ENCODE measurements at regions not wholly inside any gene's neighbourhood (a gene's known extent, or its start where the extent isn't known, plus 50 kb on each side); places are given as distances from the start of the nearest gene placed in this dataset.

GRCh38 chr3:152922554-152922953 lies 87.6 kb downstream of the P2RY1 start:
- Mint-ChIP-seq H3K27me3 (peaks cover 0 to 5% (median 3%) of the 10 kb centered on the region in 5 donors), H3K36me3 (no peaks in the 10 kb centered on the region), H3K9me3 (peaks cover 0 to 3% (median 0%) of the 10 kb centered on the region in 9 donors), H3K27ac (no peak overlapping the region), H3K4me3 (no peak overlapping the region), H3K4me1 (no peaks in the 10 kb centered on the region)
- DNase-seq, result no peak
- POLR2A ChIA-PET, result no interaction called here
- no peak for ATAC-seq

GRCh38 chr3:152927131-152927530 lies 92.2 kb downstream of the P2RY1 start:
- Mint-ChIP-seq H3K4me3 (no peak overlapping the region), H3K27ac (no peak overlapping the region), H3K4me1 (no peaks in the 10 kb centered on the region), H3K9me3 (no peaks in the 10 kb centered on the region), H3K27me3 (peaks cover 0 to 5% (median 2%) of the 10 kb centered on the region in 5 donors), H3K36me3 (no peaks in the 10 kb centered on the region)
- POLR2A ChIA-PET, result no interaction called here
- ATAC-seq (no peak), DNase-seq (no peak)

GRCh38 chr3:152930516-152930915 lies 95.6 kb downstream of the P2RY1 start:
- Mint-ChIP-seq H3K4me1 (no peaks in the 10 kb centered on the region), H3K36me3 (no peaks in the 10 kb centered on the region), H3K27ac (no peak overlapping the region), H3K9me3 (no peaks in the 10 kb centered on the region), H3K4me3 (no peak overlapping the region), H3K27me3 (peaks cover 0 to 9% (median 0%) of the 10 kb centered on the region in 5 donors)
- no peak for DNase-seq
- ATAC-seq, result no peak
- POLR2A ChIA-PET, result no interaction called here

- POLR2A ChIA-PET, result no interaction called here
These were observed 102.3 kb downstream of the P2RY1 start for GRCh38 chr3:152937234-152937633.

GRCh38 chr3:152938974-152939636 lies 104.2 kb downstream of the P2RY1 start:
- POLR2A ChIA-PET, result no interaction called here
- Mint-ChIP-seq H3K36me3 (no peaks in the 10 kb centered on the region), H3K9me3 (no peaks in the 10 kb centered on the region), H3K27ac (no peak overlapping the region), H3K4me1 (no peaks in the 10 kb centered on the region), H3K4me3 (no peak overlapping the region), H3K27me3 (peaks cover 0 to 4% (median 0%) of the 10 kb centered on the region in 5 donors)
- ATAC-seq (no peak), DNase-seq (no peak)

More at GRCh38 chr3:152937234-152937633, 102.3 kb downstream of the P2RY1 start:
- no peaks in the 10 kb centered on the region for H3K4me1 Mint-ChIP-seq
- ATAC-seq (no peak), DNase-seq (no peak)
- H3K4me3 Mint-ChIP-seq, result no peak overlapping the region
- peaks cover 0 to 4% (median 0%) of the 10 kb centered on the region in 5 donors for H3K27me3 Mint-ChIP-seq
- no peaks in the 10 kb centered on the region for H3K36me3 Mint-ChIP-seq
- no peak overlapping the region for H3K27ac Mint-ChIP-seq
- no peaks in the 10 kb centered on the region for H3K9me3 Mint-ChIP-seq

- no peak for ATAC-seq
These were observed 106.9 kb downstream of the P2RY1 start for GRCh38 chr3:152941859-152942258.

GRCh38 chr3:152942366-152942765 lies 107.4 kb downstream of the P2RY1 start:
- Mint-ChIP-seq H3K4me1 (no peaks in the 10 kb centered on the region), H3K9me3 (no peaks in the 10 kb centered on the region), H3K27ac (no peak overlapping the region), H3K27me3 (no peaks in the 10 kb centered on the region), H3K36me3 (no peaks in the 10 kb centered on the region), H3K4me3 (no peak overlapping the region)
- POLR2A ChIA-PET, result no interaction called here
- ATAC-seq (no peak), DNase-seq (no peak)

More at GRCh38 chr3:152941859-152942258, 106.9 kb downstream of the P2RY1 start:
- H3K4me3 Mint-ChIP-seq, result no peak overlapping the region
- no peaks in the 10 kb centered on the region for H3K4me1 Mint-ChIP-seq
- no peaks in the 10 kb centered on the region for H3K27me3 Mint-ChIP-seq
- H3K36me3 Mint-ChIP-seq, result no peaks in the 10 kb centered on the region
- POLR2A ChIA-PET, result no interaction called here
- no peaks in the 10 kb centered on the region for H3K9me3 Mint-ChIP-seq
- DNase-seq, result no peak
- no peak overlapping the region for H3K27ac Mint-ChIP-seq

- Mint-ChIP-seq H3K36me3 (no peaks in the 10 kb centered on the region), H3K27me3 (no peaks in the 10 kb centered on the region), H3K9me3 (no peaks in the 10 kb centered on the region), H3K27ac (no peak overlapping the region), H3K4me1 (no peaks in the 10 kb centered on the region), H3K4me3 (no peak overlapping the region)
- POLR2A ChIA-PET, result no interaction called here
- DNase-seq (no peak), ATAC-seq (no peak)
These were observed 108.7 kb downstream of the P2RY1 start for GRCh38 chr3:152943645-152944044.

- H3K27me3 Mint-ChIP-seq, result no peaks in the 10 kb centered on the region
- H3K4me1 Mint-ChIP-seq, result no peaks in the 10 kb centered on the region
- H3K36me3 Mint-ChIP-seq, result no peaks in the 10 kb centered on the region
- POLR2A ChIA-PET, result no interaction called here
- DNase-seq, result no peak
- ATAC-seq, result no peak
- no peak overlapping the region for H3K4me3 Mint-ChIP-seq
- no peak overlapping the region for H3K27ac Mint-ChIP-seq
- no peaks in the 10 kb centered on the region for H3K9me3 Mint-ChIP-seq
These were observed 109.7 kb downstream of the P2RY1 start for GRCh38 chr3:152944671-152945070.

GRCh38 chr3:152945556-152945955 lies 110.6 kb downstream of the P2RY1 start:
- Mint-ChIP-seq H3K4me1 (no peaks in the 10 kb centered on the region), H3K36me3 (no peaks in the 10 kb centered on the region), H3K27me3 (peaks cover 0 to 2% (median 0%) of the 10 kb centered on the region in 5 donors), H3K9me3 (no peaks in the 10 kb centered on the region), H3K27ac (no peak overlapping the region), H3K4me3 (no peak overlapping the region)
- ATAC-seq, result no peak
- POLR2A ChIA-PET, result no interaction called here
- DNase-seq, result no peak

GRCh38 chr3:152957491-152957890 lies 122.6 kb downstream of the P2RY1 start:
- Mint-ChIP-seq H3K4me3 (no peak overlapping the region), H3K27ac (no peak overlapping the region), H3K4me1 (no peaks in the 10 kb centered on the region), H3K36me3 (no peaks in the 10 kb centered on the region), H3K27me3 (peaks cover 0 to 4% (median 0%) of the 10 kb centered on the region in 5 donors), H3K9me3 (no peaks in the 10 kb centered on the region)
- DNase-seq (no peak), ATAC-seq (no peak)
- POLR2A ChIA-PET, result no interaction called here

GRCh38 chr3:152959307-152959706 lies 124.4 kb downstream of the P2RY1 start:
- H3K27me3 Mint-ChIP-seq, result peaks cover 0 to 4% (median 0%) of the 10 kb centered on the region in 5 donors
- DNase-seq (no peak), ATAC-seq (no peak)
- no peaks in the 10 kb centered on the region for H3K36me3 Mint-ChIP-seq
- no peaks in the 10 kb centered on the region for H3K4me1 Mint-ChIP-seq
- POLR2A ChIA-PET, result no interaction called here
- no peak overlapping the region for H3K27ac Mint-ChIP-seq
- H3K4me3 Mint-ChIP-seq, result no peak overlapping the region
- H3K9me3 Mint-ChIP-seq, result peaks cover 0 to 3% (median 0%) of the 10 kb centered on the region in 9 donors

- DNase-seq, result no peak
- H3K4me1 Mint-ChIP-seq, result peaks cover 0 to 7% (median 0%) of the 10 kb centered on the region in 4 donors
- POLR2A ChIA-PET, result no interaction called here
- H3K9me3 Mint-ChIP-seq, result peaks cover 0 to 3% (median 0%) of the 10 kb centered on the region in 9 donors
- H3K27ac Mint-ChIP-seq, result no peak overlapping the region
- ATAC-seq, result no peak
- H3K36me3 Mint-ChIP-seq, result no peaks in the 10 kb centered on the region
- H3K27me3 Mint-ChIP-seq, result peaks cover 0 to 4% (median 0%) of the 10 kb centered on the region in 5 donors
- no peak overlapping the region for H3K4me3 Mint-ChIP-seq
These were observed 125.8 kb downstream of the P2RY1 start for GRCh38 chr3:152960684-152961083.

GRCh38 chr3:152961323-152961722 lies 126.4 kb downstream of the P2RY1 start:
- peaks cover 0 to 4% (median 0%) of the 10 kb centered on the region in 5 donors for H3K27me3 Mint-ChIP-seq
- DNase-seq (no peak), ATAC-seq (no peak)
- H3K27ac Mint-ChIP-seq, result no peak overlapping the region
- POLR2A ChIA-PET, result no interaction called here
- H3K4me1 Mint-ChIP-seq, result peaks cover 0 to 7% (median 0%) of the 10 kb centered on the region in 4 donors
- peaks cover 0 to 3% (median 0%) of the 10 kb centered on the region in 9 donors for H3K9me3 Mint-ChIP-seq
- no peaks in the 10 kb centered on the region for H3K36me3 Mint-ChIP-seq
- H3K4me3 Mint-ChIP-seq, result no peak overlapping the region
